Heart left ventricle (tissue), 13 donors: ENCODE measurements at regions not wholly inside any gene's neighbourhood (a gene's known extent, or its start where the extent isn't known, plus 50 kb on each side); places are given as distances from the start of the nearest gene placed in this dataset.

Experiments used
- CTCF ChIP-seq, 12 donors: fragments of 200-600 bp; sonication (generic) in 4 of 12; IDR thresholded peaks; one replicate each; pipeline versions ENCODE4 v1.5.0 to v1.8.0; 2018 to 2022; ENCODE audit warnings: antibody characterized with exemption in 12 of 12, mild to moderate bottlenecking in 5 of 12
- POLR2A ChIP-seq, 2 donors: fragments of 450-650 bp; IDR thresholded peaks; one replicate each; pipeline ENCODE4 v1.6.1; 2017; ENCODE audit warnings: antibody characterized with exemption in 2 of 2, mild to moderate bottlenecking in 2 of 2, moderate library complexity in 2 of 2
- donor health status: ischemic (EF 13 %, LVEDD 7.1; RV severe dilation, severe dysfunction).
- donor health status: DM: no; HTN: yes; CAD: no.
- donor health status: DM: no; HTN: no; CAD: no.
- donor health status: ischemic (EF 25% LVEDD 6.9; RV normal size, moderate dysfunction).
- donor health status: ischemic (EF 25% LVEDD 5.7; RV mildly dilated, moderate dysfunction).
- donor health status: ischemic (EF 35%, LVEDD 5.7; RV mildly dilated, moderate dysfunction).
- donor health status: nonischemic (EF 11% LVEDD 7.7; RV severe dilation, severe dysfunction).
- donor health status: DM: yes; HTN: yes; CAD: no.
- donor health status: PGD.
- donor health status: ischemic (EF 29% LVEDD 5.4; RV normal size, mild dysfunction).
- donor health status: nonischemic (EF 23%, LVEDD 6.1; RV moderate dilation, normal function).

- TF ChIP-seq CTCF (IDR thresholded peaks at IDR 0.05) = no peak
- TF ChIP-seq POLR2A (IDR thresholded peaks at IDR 0.05) = no peak
Measured at GRCh38 chr2:180208841-180209240, 201.7 kb upstream of the CWC22 start.
